Myocyte (in vitro differentiated cells): ENCODE measurements at regions not wholly inside any gene's neighbourhood (a gene's known extent, or its start where the extent isn't known, plus 50 kb on each side); places are given as distances from the start of the nearest gene placed in this dataset.

Experiments
- DNase-seq: peaks from one replicate; pipeline ENCODE4 v3.0.0-alpha.2; 2012; ENCODE audit warnings: low read depth

DNA sequence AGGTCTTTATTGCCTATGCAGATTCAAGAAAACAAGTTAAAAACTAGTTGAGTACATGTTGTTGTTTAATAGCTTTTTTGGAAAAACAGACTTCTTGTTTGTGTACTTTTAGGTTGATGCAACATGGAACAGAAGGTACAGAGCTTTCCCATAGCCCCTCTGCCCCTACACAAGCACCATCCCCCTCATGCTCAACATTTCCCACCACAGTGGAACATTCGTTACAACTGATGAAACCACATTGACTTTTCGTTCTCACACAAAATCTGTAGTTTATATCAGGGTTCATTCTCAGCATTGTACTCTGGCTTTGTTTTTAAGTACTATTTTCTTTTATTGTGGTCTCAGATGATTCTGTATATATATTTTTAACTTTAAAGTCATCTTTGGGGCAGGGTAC, 1054.6 kb downstream of the NTRK3 start:
- DNase-seq, result no peak

DNA sequence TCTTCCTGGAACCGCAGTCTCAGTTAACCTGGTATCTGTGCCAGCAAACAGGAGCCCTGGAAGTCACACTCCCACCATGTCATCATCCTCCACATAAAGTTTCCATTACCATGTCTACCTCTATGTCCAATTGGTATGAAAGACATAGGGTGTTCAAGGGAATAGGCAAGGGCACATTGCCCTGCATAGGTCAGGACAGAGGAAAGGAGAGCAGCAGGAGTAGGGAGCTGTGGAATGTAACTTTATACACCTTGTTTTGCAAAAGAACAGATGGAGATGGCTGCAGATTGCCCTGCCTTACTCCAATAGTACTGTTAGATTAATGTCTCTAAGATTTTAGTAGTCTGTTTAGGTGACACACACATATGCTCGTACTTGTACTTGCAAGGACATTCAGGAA, 1056.4 kb downstream of the NTRK3 start:
- DNase-seq, result no peak

DNA sequence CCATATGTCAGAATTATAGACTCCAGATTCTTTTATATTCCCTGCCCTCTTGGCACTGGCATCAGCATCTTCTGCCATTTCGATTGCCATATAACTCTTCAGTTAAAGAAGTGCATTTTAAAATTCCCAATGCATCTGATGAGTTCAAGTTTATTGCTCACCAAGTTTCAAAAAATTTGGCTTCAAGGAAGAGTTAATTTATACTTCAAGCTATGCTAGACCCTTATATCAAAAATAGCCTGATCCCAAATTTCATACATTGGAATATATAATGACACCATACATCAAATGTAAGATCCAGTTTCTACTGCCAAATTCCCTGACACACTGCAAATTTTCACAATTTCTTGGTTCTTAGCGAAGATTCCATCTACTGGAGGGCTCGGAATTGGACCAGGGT, 1058.6 kb downstream of the NTRK3 start:
- no peak for DNase-seq

DNA sequence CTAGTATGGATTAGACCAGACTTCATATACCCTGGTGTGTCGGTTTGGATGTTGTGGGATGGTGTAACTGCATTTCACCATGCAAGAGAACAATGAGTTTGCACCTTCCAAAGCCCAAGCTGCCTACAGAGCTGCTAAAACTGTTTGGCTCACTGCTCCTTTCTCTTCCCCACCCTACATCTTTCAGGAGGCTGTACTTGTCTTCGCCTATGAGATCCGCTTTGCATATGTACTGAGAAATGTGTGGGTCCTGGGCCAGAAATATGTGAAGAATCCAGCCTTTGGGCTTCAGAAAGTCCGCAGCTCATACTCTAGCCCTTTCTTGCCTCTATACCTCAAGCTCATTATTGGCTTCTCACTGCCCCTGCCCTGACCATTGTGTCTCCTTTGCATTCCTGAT, 1060.0 kb downstream of the NTRK3 start:
- no peak for DNase-seq

DNA sequence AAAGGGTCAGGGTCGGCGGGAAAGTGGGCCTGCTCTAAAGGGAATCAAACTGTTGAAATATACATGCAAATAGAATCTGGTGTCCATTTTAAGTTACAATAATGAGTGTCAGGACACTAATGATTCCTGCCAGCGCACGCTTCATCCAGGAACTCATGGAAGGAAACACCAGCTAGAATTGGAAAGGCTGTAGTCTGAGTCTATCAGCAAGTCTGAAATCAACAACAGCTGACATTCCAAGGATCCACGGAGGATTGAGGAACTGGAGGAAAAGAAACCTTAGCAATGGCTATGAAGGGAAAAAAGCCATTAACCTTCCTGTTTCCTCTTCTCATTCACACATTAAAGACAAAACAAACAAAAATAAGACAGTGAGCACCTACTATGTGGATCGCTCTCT, 1063.1 kb downstream of the NTRK3 start:
- DNase-seq, result peak; percentile 21

DNA sequence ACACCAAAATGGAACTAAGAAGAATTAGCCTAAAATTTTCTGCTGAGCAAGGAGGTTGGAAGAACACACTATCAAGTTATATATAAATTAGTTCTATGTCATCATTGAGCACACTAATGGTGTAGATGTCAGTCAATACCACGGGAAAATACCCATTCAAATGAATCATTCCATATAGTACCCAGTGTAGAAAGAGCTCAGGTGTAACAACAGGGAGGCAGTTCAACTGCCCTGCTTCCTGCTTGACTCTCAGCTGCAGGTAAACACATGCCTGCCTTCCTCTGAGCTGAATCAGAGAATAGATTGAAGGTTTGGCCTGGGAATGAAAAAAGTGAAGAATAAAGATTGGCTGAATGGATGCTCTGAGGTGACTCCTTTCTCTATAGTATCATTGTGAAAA, 1088.0 kb downstream of the AGBL1 start:
- no peak for DNase-seq

DNA sequence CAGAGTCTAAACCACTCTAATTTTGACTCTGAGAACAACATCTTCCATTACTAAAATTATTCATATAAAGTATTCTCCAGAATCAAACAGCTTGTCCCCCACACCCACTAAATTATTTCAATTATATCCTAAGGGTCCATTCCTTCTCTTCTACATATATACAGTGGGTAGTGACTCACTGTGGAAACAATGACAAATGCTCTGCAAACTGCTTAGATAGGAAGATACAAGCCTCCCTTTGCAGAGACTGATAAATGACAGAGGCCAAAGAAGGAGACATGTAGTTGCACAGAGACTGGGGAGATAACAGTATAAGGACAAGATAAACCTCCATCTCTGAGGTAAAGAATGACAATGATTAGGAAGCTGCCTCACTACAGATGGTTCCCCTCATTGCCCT, 1087.4 kb downstream of the AGBL1 start:
- no peak for DNase-seq

DNA sequence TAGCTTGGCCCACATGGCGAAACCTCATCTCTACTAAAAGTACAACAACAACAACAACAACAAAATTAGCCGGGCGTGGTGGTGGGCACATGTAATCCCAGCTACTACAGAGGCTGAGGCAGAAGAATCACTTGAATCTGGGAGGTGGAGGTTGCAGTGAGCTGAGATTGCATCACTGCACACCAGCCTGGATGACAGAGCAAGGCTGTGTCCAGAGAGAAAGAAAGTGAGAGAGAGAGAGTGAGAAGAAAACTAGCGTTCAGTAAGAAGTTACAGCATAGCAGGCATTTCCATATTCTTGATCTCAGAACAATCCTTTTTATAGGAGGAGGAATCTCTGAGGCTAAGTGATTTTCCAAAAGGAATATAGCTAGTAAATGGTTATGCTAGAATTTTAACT, 1076.1 kb downstream of the AGBL1 start:
- DNase-seq, result no peak

DNA sequence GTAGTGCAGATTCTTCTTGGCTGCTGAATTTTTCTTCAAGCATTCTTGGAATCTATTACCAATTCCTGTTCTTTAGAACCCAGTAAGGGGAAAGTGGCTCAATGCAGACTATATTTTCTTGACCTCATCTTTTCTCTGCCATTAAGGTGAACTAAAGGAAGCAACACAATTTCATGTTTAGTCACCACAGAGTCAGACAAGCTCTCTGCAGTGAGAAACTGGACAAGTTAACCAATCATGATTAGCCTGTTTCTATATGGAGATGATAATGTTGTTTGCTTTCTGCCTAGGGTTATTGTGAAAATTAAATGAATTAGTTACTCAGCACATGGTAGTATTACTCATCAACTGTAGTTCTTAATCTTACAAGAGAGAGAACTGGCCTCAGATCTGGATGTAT, 1075.1 kb downstream of the AGBL1 start:
- DNase-seq, result no peak

DNA sequence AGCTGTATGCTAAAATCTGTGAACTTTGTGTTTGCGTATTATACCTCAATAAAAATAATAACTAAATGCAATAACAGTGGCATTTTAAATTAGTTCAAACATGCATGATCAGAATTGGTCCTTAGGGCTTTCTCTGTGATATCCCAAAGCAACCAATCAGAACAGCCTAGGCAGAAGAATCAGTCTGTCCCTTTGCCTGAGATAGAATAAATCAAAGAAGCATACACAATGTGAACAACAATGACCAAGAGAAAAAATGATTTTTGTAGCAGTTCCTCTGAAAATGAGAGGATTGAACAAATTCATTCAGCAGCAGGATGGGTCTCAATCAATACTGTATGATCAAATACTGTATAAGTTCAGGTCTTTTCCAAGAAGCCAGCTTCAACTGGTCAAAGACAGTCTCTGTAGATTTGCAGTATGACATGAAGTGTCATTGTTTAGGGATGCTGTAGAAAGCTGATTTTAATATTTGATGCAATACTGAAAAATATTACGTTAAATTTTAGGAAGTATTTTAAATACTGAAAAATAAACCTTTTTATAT, 1071.6 kb downstream of the AGBL1 start:
- DNase-seq, result no peak

DNA sequence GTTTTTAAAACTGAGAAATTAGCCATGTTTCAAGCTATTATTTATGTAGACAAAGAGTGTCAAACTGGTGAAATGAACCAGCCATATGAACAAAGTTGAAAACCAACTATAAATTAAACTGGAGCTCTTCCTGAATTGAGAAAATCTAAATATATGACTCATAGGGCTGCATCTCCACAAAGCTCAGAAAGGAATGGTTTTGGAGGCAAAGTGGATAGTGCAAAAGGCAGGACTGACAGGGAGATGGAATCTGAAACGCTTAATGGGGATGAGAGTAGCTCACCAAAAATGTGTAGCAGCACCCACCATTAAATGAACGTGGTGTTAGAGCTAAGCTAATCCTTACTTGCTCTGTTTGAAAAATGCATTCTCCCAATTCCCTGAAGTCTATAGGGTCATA, 1066.0 kb downstream of the AGBL1 start:
- DNase-seq, result no peak

DNA sequence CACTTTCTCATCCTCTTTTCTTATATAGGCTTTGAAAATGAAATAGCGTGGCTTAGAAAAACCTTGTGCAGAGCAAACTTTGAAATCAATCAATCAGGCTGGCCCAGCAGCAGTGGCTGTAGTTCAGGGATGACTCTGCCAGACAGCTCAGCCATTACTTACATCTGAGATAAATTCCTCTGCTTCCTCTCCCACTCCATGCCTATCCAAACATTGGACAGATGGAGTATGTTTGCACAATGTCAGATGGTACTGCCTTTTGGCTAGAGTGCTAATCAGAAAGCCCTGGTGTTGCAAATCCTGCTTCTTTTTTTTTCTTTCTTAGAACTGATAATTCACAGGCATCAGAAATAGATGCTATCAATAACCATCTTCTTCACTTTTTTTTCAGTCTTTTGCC, 1065.1 kb downstream of the AGBL1 start:
- no peak for DNase-seq

DNA sequence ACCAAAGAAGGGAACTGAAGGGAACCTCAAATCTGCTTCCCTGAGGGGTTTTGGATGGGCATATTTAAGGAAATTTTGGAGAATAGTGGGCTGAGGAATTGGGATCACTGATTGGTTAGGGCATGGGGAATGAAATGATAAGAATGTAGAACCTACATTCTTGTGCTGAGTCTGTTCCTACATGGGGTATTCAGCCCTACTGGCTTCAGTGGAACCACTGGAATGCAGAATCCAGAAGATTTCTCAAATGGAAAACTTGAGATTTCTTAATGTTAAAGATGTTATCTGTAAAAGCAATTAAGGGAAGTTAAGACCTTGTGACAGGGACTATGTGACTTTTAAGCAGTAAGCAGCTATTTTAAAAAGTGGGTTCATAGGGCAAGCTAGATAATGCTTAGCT, 1062.4 kb downstream of the AGBL1 start:
- DNase-seq, result no peak

DNA sequence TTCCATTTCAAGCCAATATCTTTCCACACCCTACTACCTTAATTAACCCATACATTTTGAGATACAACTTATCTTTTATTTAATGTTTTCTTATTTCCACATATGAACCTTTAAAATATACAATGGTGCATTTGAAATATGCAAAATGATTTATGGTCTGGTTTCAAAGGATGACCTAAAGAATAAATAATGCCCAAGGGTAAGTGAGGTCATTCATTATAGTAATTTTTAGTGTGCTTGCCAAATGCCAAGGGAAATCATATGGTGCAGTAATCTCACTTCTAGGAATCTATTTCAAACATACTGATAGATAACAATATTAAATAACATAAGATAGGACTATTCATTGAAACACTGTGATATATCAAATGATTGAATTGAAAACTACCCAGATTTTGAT, 1055.4 kb downstream of the AGBL1 start:
- DNase-seq, result no peak

DNA sequence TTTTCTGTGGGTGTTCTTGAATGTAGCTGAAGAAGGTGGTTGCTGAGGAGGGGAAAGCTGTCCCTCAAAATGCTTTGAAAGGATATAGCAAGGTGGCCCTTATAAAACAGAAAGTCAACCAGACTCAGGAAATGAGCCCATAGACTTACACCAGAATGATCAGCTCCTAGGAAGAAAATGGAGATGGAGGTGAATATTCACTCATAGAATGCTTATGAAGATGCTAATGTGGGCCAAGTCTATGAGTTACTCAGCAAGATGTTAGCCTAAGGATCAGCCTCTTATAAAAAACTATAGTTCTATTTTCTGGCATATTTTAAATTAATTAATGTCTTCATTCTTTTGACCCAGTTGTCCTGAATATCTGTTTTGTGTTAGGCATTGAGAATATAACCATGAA, 1054.0 kb downstream of the AGBL1 start:
- no peak for DNase-seq

DNA sequence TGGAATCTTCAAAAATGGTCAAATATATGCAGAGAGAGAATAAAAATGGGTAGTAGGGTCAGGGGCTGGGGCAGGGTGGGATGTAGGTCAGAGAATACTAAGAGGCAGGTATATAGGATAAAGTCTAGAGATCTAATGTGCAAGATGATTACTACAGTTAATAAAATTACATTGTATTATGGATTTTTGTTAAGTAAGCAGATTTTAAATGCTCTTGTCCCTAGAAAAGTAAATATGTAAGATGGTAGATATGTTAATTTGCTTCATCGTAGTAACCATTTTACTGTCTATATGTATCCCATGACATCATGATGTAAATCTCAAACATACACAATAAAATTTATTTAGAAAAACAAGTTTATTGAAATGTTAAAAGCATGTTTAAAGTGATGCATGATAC, 1051.4 kb downstream of the AGBL1 start:
- no peak for DNase-seq

DNA sequence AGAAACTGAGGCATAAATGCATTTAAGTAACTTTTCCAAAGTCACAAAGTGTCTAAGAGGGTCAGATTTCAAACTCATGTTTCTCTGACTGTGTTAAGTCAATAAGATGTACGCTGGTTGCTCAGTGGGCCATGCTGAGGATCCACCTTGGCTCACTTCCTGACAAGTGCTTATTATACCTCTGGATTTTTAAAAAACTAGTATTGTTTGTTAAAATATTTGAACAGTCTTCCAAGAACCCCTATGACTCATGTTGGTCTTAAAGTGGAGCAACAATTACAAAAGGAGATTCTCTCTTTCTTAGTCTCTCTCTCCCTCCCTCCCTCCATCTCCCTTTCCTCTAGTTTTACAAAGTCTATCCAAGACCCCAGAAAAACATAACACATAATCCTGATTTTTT, 1050.2 kb downstream of the AGBL1 start:
- no peak for DNase-seq

DNA sequence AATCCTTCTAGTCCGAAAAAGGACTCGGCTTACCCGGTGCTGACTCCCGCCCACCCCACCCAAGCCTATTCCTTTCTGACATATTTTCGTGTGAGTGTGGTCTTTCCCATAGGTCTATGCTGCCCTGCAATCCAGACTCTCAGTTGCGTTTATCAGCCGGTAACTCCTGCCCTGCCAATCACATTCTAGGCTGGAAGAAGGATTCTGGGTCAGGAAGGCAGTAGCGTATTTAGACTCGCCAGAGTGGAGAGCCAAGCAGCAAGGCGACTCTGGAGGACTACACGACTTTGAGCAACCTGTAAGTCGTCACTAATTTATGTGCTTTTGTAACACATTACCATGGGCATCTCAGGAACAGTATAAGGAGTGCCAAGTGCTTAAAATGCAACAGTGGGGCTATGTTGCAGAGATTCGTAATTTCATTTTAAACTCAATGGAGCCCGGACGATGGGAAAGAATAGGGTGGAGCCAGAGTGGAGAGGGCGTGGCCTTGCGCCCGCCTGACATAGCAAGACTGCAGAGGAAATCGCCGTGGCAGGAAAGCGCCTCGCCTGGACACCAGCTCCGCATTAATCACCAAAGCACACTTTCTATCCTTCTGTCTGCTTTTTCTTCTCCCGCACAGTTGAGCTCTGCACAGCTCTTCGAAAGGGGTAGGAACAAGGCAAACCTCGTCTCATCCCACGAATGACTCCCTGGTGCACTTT, 1044.2 kb downstream of the AGBL1 start:
- no peak for DNase-seq

DNA sequence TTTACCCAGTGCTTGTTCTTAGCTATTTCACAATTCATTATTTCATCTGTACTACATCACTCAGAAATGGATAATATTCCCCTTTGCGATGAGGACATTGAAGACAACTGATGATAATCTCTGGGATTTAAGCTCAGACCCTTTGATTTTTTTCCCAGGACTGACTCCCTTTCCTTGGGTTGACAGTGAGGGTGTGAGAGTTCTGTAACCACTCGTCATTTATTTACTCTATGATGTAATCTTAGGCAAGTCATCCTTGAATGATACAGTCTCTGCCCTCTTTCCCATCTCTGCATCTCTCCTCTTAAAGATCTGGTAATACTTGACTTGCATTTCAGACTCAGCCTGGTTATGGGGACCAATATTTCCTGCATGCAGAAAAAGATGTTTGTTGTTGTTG, 1041.7 kb downstream of the AGBL1 start:
- DNase-seq, result no peak

DNA sequence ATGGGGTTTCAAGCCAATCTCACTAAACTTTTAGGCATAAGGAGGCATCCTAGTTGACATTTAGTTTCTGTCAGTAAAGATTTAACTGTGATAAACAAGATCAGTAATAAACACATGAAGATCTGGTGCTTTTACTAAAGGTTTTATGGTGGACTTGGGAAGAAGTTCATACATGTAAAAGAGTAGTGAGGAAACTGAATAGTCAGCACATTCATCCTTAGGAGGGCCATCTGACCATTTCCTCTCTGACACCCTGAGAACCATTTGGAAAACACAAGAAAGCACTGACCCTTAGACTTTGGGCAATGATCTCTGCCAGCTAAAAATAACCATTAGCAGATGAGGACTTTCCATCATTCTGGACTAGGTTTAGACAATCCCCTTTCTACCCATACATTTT, 1040.9 kb downstream of the AGBL1 start:
- no peak for DNase-seq

DNA sequence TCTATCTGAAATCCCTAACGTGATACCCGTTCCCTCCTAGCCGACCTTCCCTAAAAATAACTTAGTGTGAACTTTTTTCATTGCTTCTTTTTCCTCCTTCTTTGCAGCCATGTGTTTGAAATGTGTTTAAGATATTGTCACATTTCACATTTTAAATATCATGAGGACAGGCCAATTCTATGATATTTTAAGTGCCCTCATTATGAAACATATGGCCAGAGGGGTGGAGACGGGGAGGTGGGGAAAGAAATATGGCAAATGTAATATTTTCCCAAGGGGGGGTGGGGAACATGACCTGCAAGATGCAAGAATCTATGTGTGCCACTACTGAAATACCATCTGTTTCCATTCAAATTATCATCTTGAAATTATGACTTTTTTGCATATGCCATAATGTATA, 1039.2 kb downstream of the AGBL1 start:
- no peak for DNase-seq

DNA sequence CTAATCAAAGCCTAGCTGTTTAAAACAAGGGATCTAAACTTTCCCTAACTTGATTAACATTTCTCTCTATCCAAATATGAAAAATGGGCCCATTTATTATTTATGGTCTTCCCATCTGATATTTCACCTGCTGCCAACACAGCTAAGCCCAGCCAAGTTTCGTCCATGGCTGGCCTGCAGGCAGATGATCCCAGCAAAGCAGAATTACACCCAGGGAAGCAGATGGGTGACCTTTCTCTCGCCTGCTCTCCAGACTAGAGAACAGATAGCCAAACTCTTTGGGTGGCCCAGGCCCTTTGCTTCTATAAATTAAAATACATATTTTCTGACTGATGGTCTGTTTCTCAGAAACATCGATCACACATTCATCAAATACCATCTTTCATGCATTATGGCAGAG, 1038.8 kb downstream of the AGBL1 start:
- DNase-seq, result peak; percentile 11

DNA sequence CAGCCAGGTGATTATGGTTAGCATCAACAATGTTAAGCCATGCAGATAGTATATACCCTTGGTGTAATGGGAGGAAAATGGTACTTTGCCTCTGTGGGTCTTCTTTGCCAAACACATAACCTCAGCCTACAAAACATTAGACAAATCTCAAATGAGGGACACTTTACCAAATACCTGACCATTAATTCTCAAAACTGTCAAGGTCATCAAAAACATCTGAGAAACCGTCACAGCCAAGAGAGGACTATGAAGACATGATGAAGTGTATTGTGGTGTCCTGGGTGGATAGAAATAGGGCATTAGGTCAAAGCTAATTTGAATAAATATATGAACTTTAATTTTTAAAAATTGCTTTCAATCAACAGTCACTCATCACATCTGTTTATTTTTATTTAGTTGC, 1036.1 kb downstream of the AGBL1 start:
- DNase-seq, result no peak

DNA sequence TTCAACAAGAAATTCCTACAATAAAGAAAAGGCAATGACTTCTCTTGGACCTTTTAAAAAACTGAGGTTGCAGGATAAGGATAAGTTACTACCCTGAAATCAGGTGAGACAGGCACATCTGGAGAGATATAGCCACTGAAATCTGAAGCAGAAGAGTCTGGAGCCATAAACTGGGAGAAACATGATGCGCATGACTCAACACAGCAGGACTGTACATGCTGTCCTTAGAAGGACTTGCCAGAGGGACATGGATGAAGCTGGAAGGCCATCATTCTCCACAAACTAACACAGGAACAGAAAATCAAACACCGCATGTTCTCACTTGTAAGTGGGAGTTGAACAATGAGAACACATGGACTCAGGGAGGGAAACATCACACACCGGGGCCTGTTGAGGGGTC, 1020.2 kb downstream of the AGBL1 start:
- DNase-seq, result no peak
